Hindlimb muscle (tissue), 1 donor: ENCODE measurements at regions not wholly inside any gene's neighbourhood (a gene's known extent, or its start where the extent isn't known, plus 50 kb on each side); places are given as distances from the start of the nearest gene placed in this dataset.

Source experiments
- DNase-seq: peaks from one replicate; pipeline ENCODE4 v3.0.0-alpha.2; 2013

- DNase-seq: no peak
Observed at GRCh38 chr13:104595511-104595910, 1529.3 kb upstream of the SLC10A2 start.

GRCh38 chr13:104594806-104595205 is 1528.6 kb upstream of the SLC10A2 start:
- DNase-seq: no peak

- DNase-seq: no peak
Observed at GRCh38 chr13:104593693-104594092, 1527.5 kb upstream of the SLC10A2 start.

- DNase-seq: no peak
Observed at GRCh38 chr13:104593251-104593576, 1527.0 kb upstream of the SLC10A2 start.

GRCh38 chr13:104592545-104593250 is 1526.5 kb upstream of the SLC10A2 start:
- DNase-seq: no peak

- no peak for DNase-seq
Observed at GRCh38 chr13:104592127-104592526, 1525.9 kb upstream of the SLC10A2 start.

GRCh38 chr13:104586051-104586746 is 1520.0 kb upstream of the SLC10A2 start:
- no peak for DNase-seq

GRCh38 chr13:104584481-104584880 is 1518.3 kb upstream of the SLC10A2 start:
- DNase-seq: no peak

- DNase-seq: no peak
Observed at GRCh38 chr13:104580931-104581330, 1514.7 kb upstream of the SLC10A2 start.

- DNase-seq: no peak
Observed at GRCh38 chr13:104577071-104577815, 1511.0 kb upstream of the SLC10A2 start.

GRCh38 chr13:104571893-104572229 is 1505.6 kb upstream of the SLC10A2 start:
- DNase-seq: no peak

- peak; percentile 78 for DNase-seq
Observed at GRCh38 chr13:104571161-104571892, 1505.1 kb upstream of the SLC10A2 start.

GRCh38 chr13:104567114-104567513 is 1500.9 kb upstream of the SLC10A2 start:
- no peak for DNase-seq

GRCh38 chr13:104565888-104566287 is 1499.7 kb upstream of the SLC10A2 start:
- DNase-seq: no peak

- DNase-seq: no peak
Observed at GRCh38 chr13:104553896-104554295, 1487.7 kb upstream of the SLC10A2 start.

- peak; percentile 8 for DNase-seq
Observed at GRCh38 chr13:104553186-104553585, 1487.0 kb upstream of the SLC10A2 start.

GRCh38 chr13:104534847-104535246 is 1468.6 kb upstream of the SLC10A2 start:
- no peak for DNase-seq

- no peak for DNase-seq
Observed at GRCh38 chr13:104532132-104532531, 1465.9 kb upstream of the SLC10A2 start.

GRCh38 chr13:104530741-104531140 is 1464.5 kb upstream of the SLC10A2 start:
- no peak for DNase-seq

- DNase-seq: no peak
Observed at GRCh38 chr13:104526561-104526960, 1460.3 kb upstream of the SLC10A2 start.

- no peak for DNase-seq
Observed at GRCh38 chr13:104525467-104525866, 1459.2 kb upstream of the SLC10A2 start.

GRCh38 chr13:104522235-104523072 is 1456.2 kb upstream of the SLC10A2 start:
- DNase-seq: no peak
